ENCODE measurements at regions not wholly inside any gene's neighbourhood (a gene's known extent, or its start where the extent isn't known, plus 50 kb on each side); places are given as distances from the start of the nearest gene placed in this dataset.

GRCh38 chr10:29774475-29774874, 139.7 kb upstream of the SVIL start:
- TF ChIP-seq CTCF (conservative IDR thresholded peaks at IDR 0.05; ENCODE audit: low read depth, low read length) (no peak), EZH2phosphoT487 (IDR thresholded peaks at IDR 0.05; ENCODE audit: borderline replicate concordance, low read length) (no peak)
